H9 (cell line): ENCODE measurements at regions not wholly inside any gene's neighbourhood (a gene's known extent, or its start where the extent isn't known, plus 50 kb on each side); places are given as distances from the start of the nearest gene placed in this dataset.

Experiments used
- DNase-seq: peaks from one replicate; pipeline ENCODE4 v3.0.0-alpha.2; 2017
- H2AFZ ChIP-seq: one replicate; pipeline ENCODE4 v1.6.1; 2013; ENCODE audit warnings: mild to moderate bottlenecking, low read length, control low read depth, moderate library complexity
- H2AK5ac ChIP-seq: 2 replicates; pipeline ENCODE4 v1.6.1; 2013; ENCODE audit warnings: low read length, control low read depth, mixed read lengths; ENCODE audit not compliant: insufficient read length
- H2BK120ac ChIP-seq: one replicate; pipeline ENCODE4 v1.6.1; 2013; ENCODE audit warnings: low read depth, mild to moderate bottlenecking, low read length, control low read depth, inconsistent platforms; ENCODE audit not compliant: poor library complexity, severe bottlenecking
- H2BK12ac ChIP-seq: 2 replicates; pipeline ENCODE4 v1.6.1; 2013; ENCODE audit warnings: low read length, control low read depth, mixed read lengths, low read depth; ENCODE audit not compliant: insufficient read length
- H2BK15ac ChIP-seq: 2 replicates; pipeline ENCODE4 v1.6.1; 2013; ENCODE audit warnings: low read depth, low read length, control low read depth
- H2BK20ac ChIP-seq: one replicate; pipeline ENCODE4 v1.6.1; 2013; ENCODE audit warnings: low read depth, mild to moderate bottlenecking, low read length, control low read depth, inconsistent platforms; ENCODE audit not compliant: poor library complexity, severe bottlenecking
- H2BK5ac ChIP-seq: 2 replicates; pipeline ENCODE4 v1.6.1; 2013; ENCODE audit warnings: low read length, control low read depth, mixed read lengths; ENCODE audit not compliant: insufficient read length
- H3K14ac ChIP-seq: 2 replicates; pipeline ENCODE4 v1.6.1; 2013; ENCODE audit warnings: low read length, control low read depth; ENCODE audit not compliant: insufficient read depth
- H3K18ac ChIP-seq: 2 replicates; pipeline ENCODE4 v1.6.1; 2013; ENCODE audit warnings: low read depth, mild to moderate bottlenecking, mixed read lengths, low read length, control low read depth; ENCODE audit not compliant: insufficient read length
- H3K23ac ChIP-seq: 2 replicates; pipeline ENCODE4 v1.6.1; 2013; ENCODE audit warnings: low read length, control low read depth, mixed read lengths, low read depth; ENCODE audit not compliant: insufficient read length
- H3K23me2 ChIP-seq: 2 replicates; pipeline ENCODE4 v1.6.1; 2013; ENCODE audit warnings: low read depth, mild to moderate bottlenecking, mixed read lengths, low read length, control low read depth; ENCODE audit not compliant: insufficient read length, poor library complexity, severe bottlenecking
- H3K27ac ChIP-seq: 2 replicates; pipeline ENCODE4 v1.5.1; 2013; ENCODE audit warnings: low read length, control low read depth, mixed read lengths, low read depth; ENCODE audit not compliant: insufficient read length
- H3K27me3 ChIP-seq: 2 replicates; pipeline ENCODE4 v1.6.1; 2013; ENCODE audit warnings: low read length, control low read depth, inconsistent platforms; ENCODE audit not compliant: insufficient read depth
- H3K4ac ChIP-seq: 2 replicates; pipeline ENCODE4 v1.6.1; 2013; ENCODE audit warnings: low read depth, mild to moderate bottlenecking, control low read depth, inconsistent platforms, low read length, moderate library complexity
- H3K4me1 ChIP-seq: 2 replicates; pipeline ENCODE4 v1.6.1; 2013; ENCODE audit warnings: low read length, control low read depth, inconsistent platforms; ENCODE audit not compliant: insufficient read depth
- H3K4me2 ChIP-seq: 2 replicates; pipeline ENCODE4 v1.6.1; 2013; ENCODE audit warnings: low read length, control low read depth, mixed read lengths; ENCODE audit not compliant: insufficient read length, insufficient read depth
- H3K56ac ChIP-seq: 2 replicates; pipeline ENCODE4 v1.6.1; 2013; ENCODE audit warnings: low read depth, mild to moderate bottlenecking, mixed read lengths, low read length, control low read depth; ENCODE audit not compliant: insufficient read length
- H3K79me1 ChIP-seq: 2 replicates; pipeline ENCODE4 v1.6.1; 2013; ENCODE audit warnings: low read depth, mild to moderate bottlenecking, moderate library complexity, low read length, control low read depth, inconsistent platforms; ENCODE audit not compliant: insufficient read depth, poor library complexity, severe bottlenecking
- H3K79me2 ChIP-seq: 2 replicates; pipeline ENCODE4 v1.6.1; 2013; ENCODE audit warnings: low read length, control low read depth, inconsistent platforms; ENCODE audit not compliant: insufficient read depth
- H3K9ac ChIP-seq: 2 replicates; pipeline ENCODE4 v1.6.1; 2013; ENCODE audit warnings: low read length, control low read depth, mixed read lengths; ENCODE audit not compliant: insufficient read length; ENCODE audit errors: extremely low read depth
- H3K9me3 ChIP-seq: one replicate; pipeline ENCODE4 v1.6.1; 2013; ENCODE audit warnings: low read depth, low read length, inconsistent platforms; ENCODE audit not compliant: control insufficient read depth
- H3T11ph ChIP-seq: one replicate; pipeline ENCODE4 v1.6.1; 2013; ENCODE audit warnings: mild to moderate bottlenecking, low read length, control low read depth, inconsistent platforms
- H4K20me1 ChIP-seq: one replicate; pipeline ENCODE4 v1.6.1; 2013; ENCODE audit not compliant: control insufficient read depth, insufficient read length, insufficient read depth
- H4K5ac ChIP-seq: 2 replicates; pipeline ENCODE4 v1.6.1; 2013; ENCODE audit warnings: low read depth, mild to moderate bottlenecking, mixed read lengths, low read length, control low read depth; ENCODE audit not compliant: insufficient read length
- H4K8ac ChIP-seq: replicated peaks from 2 replicates; pipeline ENCODE4 v1.6.1; 2013; ENCODE audit warnings: low read length, control low read depth, mixed read lengths, low read depth; ENCODE audit not compliant: insufficient read length
- H4K91ac ChIP-seq: 2 replicates; pipeline ENCODE4 v1.6.1; 2013; ENCODE audit warnings: low read depth, mild to moderate bottlenecking, moderate library complexity, mixed read lengths, low read length, control low read depth; ENCODE audit not compliant: insufficient read length
- H3K27ac Mint-ChIP-seq, 3 experiments: 2 replicates in 2 of 3; 3 replicates in 1 of 3; pipeline ENCODE4 v1.8.0; 2020 to 2021; ENCODE audit warnings: mixed read lengths in 3 of 3, mild to moderate bottlenecking in 1 of 3, moderate library complexity in 1 of 3
- H3K27me3 Mint-ChIP-seq: 2 replicates; pipeline ENCODE4 v1.8.0; 2021; ENCODE audit warnings: low read depth, mild to moderate bottlenecking, moderate library complexity, mixed read lengths
- H3K36me3 Mint-ChIP-seq, 3 experiments: 2 replicates in 2 of 3; 3 replicates in 1 of 3; pipeline ENCODE4 v1.8.0; 2020 to 2021; ENCODE audit warnings: low read depth in 3 of 3, mixed read lengths in 3 of 3; ENCODE audit not compliant: insufficient read depth in 1 of 3
- H3K4me1 Mint-ChIP-seq, 2 experiments: 2 replicates each; pipeline ENCODE4 v1.8.0; 2020; ENCODE audit warnings: mixed read lengths in 2 of 2
- H3K4me3 Mint-ChIP-seq, 2 experiments: 2 replicates in 1 of 2; 3 replicates in 1 of 2; pipeline ENCODE4 v1.8.0; 2020 to 2021; ENCODE audit warnings: mild to moderate bottlenecking in 2 of 2, mixed read lengths in 2 of 2, moderate library complexity in 1 of 2
- H3K9me3 Mint-ChIP-seq, 2 experiments: 2 replicates in 1 of 2; 3 replicates in 1 of 2; pipeline ENCODE4 v1.8.0; 2020; ENCODE audit warnings: mild to moderate bottlenecking in 2 of 2, mixed read lengths in 2 of 2, moderate library complexity in 1 of 2
- CTCF ChIP-seq: fragments of 200-600 bp; sonication (generic); conservative IDR thresholded peaks from 3 replicates; pipeline ENCODE4 v1.8.0; 2021; ENCODE audit warnings: antibody characterized with exemption, mild to moderate bottlenecking
- WGBS: extraction: QIAGEN DNeasy Blood & Tissue Kit; methylation state at CpG from one replicate; pipeline ENCODE4 v1.1.7; 2013; ENCODE audit warnings: missing lambda C conversion rate, low lambda C conversion rate, mixed read lengths; ENCODE audit not compliant: insufficient read length; ENCODE audit errors: extremely low coverage; 5-methylcytosine and 5-hydroxymethylcytosine counted together

DNA sequence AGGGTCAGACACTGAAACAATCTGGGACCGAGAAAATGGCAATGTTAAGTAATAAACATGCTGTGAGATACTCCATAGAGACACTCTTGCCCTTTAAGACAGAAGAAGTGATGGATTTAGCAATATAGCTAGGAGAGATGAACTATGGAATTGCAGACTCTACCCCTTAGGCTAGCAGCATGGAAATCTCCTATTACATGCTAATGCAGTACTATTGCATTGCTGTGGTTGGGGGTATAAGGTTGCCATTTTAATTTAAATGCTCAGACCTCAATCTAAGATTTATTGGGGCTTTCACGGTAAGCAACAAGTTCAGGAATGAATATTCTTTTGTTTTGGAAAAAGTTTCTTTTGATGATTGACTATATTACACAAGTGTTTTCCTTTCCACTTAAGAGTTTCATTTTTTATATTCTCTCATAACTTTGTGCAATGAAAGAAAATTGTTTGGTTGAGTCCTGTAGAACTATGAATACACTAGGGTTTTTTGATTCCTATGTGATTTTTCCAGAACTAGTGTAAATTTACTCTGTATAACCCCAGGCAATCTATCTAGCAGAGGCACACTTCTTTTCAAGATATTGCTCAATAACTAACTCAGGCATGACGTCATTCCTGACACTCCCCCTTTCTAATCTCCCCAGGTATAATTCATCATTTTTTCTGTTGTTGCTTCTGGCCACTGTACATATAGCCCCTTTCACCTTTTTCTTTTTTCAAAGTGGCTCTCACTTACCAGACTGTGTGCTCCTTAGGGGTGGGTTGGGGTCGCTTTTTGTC is 394.7 kb upstream of the KLF12 start:
- Mint-ChIP-seq H3K4me3 (no peak overlapping the region), H3K4me1 (peaks cover 8 to 10% of the 10 kb centered on the region in 2 experiments), H3K9me3 (no peaks in the 10 kb centered on the region), H3K27me3 (no peaks in the 10 kb centered on the region), H3K36me3 (no peaks in the 10 kb centered on the region), H3K27ac (no peak overlapping the region)
- no peak overlapping the region for H4K91ac ChIP-seq
- H2BK12ac ChIP-seq: no peak overlapping the region
- no peak overlapping the region for H2BK15ac ChIP-seq
- H3K4ac ChIP-seq: no peak overlapping the region
- no peak overlapping the region for H3K18ac ChIP-seq
- no peak overlapping the region for H2AK5ac ChIP-seq
- H3K9me3 ChIP-seq: no peaks in the 10 kb centered on the region
- H3K27me3 ChIP-seq: no peaks in the 10 kb centered on the region
- no peak overlapping the region for H2BK120ac ChIP-seq
- no peak overlapping the region for H3K27ac ChIP-seq
- no CpG with 5 or more reads among the region's 4 CpGs for WGBS
- no peaks in the 10 kb centered on the region for H4K20me1 ChIP-seq
- H3K23ac ChIP-seq: no peak overlapping the region
- no peak overlapping the region for H2BK5ac ChIP-seq
- H3K4me1 ChIP-seq: no peaks in the 10 kb centered on the region
- no peak overlapping the region for H4K8ac ChIP-seq
- H3K9ac ChIP-seq: no peak overlapping the region
- H3K79me2 ChIP-seq: no peaks in the 10 kb centered on the region
- no peaks in the 10 kb centered on the region for H3K23me2 ChIP-seq
- H3K4me2 ChIP-seq: no peak overlapping the region
- H3K14ac ChIP-seq: no peak overlapping the region
- no peaks in the 10 kb centered on the region for H3K79me1 ChIP-seq
- no peak for DNase-seq
- H4K5ac ChIP-seq: no peak overlapping the region
- no peak for TF ChIP-seq CTCF
- H3T11ph ChIP-seq: no peak overlapping the region
- H2AFZ ChIP-seq: no peak overlapping the region
- H3K56ac ChIP-seq: no peak overlapping the region
- H2BK20ac ChIP-seq: no peak overlapping the region
